Upper lobe of left lung (tissue), 6 donors: ENCODE measurements at regions not wholly inside any gene's neighbourhood (a gene's known extent, or its start where the extent isn't known, plus 50 kb on each side); places are given as distances from the start of the nearest gene placed in this dataset.

Experiments used
- ATAC-seq, 2 donors: fragments of 200-7000 bp; cut with Tn5 transposase; one replicate each; pipeline ENCODE4 v1.9.1; 2022; ENCODE audit warnings: mild to moderate bottlenecking in 2 of 2, moderate library complexity in 2 of 2; ENCODE audit not compliant: low FRiP score in 2 of 2
- DNase-seq, 2 donors: peaks; one replicate each; pipeline ENCODE4 v3.0.0-alpha.2; 2019 to 2020
- H3K27ac ChIP-seq, 4 donors: fragments of 200-600 bp; sonication (generic); one replicate each; pipeline ENCODE4 v1.5.1; 2016 to 2019
- H3K27me3 ChIP-seq, 4 donors: fragments of 200-600 bp; sonication (generic); one replicate each; pipeline ENCODE4 v1.5.1; 2017 to 2019
- H3K36me3 ChIP-seq, 4 donors: fragments of 200-600 bp; sonication (generic); one replicate each; pipeline ENCODE4 v1.5.1; 2016 to 2019
- H3K4me1 ChIP-seq, 4 donors: fragments of 200-600 bp; sonication (generic); one replicate each; pipeline ENCODE4 v1.5.1; 2018 to 2019
- H3K4me3 ChIP-seq, 4 donors: fragments of 200-600 bp; sonication (generic); one replicate each; pipeline ENCODE4 v1.5.1; 2017 to 2019; ENCODE audit warnings: mild to moderate bottlenecking in 2 of 4, moderate library complexity in 1 of 4
- H3K9me3 ChIP-seq, 4 donors: fragments of 200-600 bp; sonication (generic); one replicate each; pipeline ENCODE4 v1.5.1; 2018 to 2019
- EP300 ChIP-seq, 4 donors: sonication (generic); formaldehyde crosslinking; IDR thresholded peaks; one replicate each; pipeline ENCODE4 v1.5.1; 2017; ENCODE audit warnings: antibody characterized with exemption in 4 of 4, control low read depth in 2 of 4
- POLR2A ChIP-seq, 4 donors: fragments of 450-650 bp; IDR thresholded peaks; one replicate each; pipeline ENCODE4 v1.5.1; 2016 to 2017; ENCODE audit warnings: antibody characterized with exemption in 4 of 4, mild to moderate bottlenecking in 2 of 4
- POLR2AphosphoS5 ChIP-seq, 2 donors: sonication (generic); formaldehyde crosslinking; IDR thresholded peaks; one replicate each; pipeline ENCODE4 v1.5.1; 2017; ENCODE audit warnings: antibody characterized with exemption in 2 of 2
- WGBS, 2 donors: methylation state at CpG; one replicate each; pipeline ENCODE4 v1.1.5; 2017 to 2018; 5-methylcytosine and 5-hydroxymethylcytosine counted together
- TF ChIP-seq, protein P1 (sequence below), 6 experiments: fragments of 450-650 bp in 4 of 6; fragments of 200-600 bp in 2 of 6; sonication (generic) in 2 of 6; IDR thresholded peaks; one replicate each; pipeline ENCODE4 v1.5.1; 2016 to 2019; ENCODE audit warnings: antibody characterized with exemption in 6 of 6
- donor health status: DM: no; HTN: no; CAD: no; lungs with moderate emphysema.
- donor health status: DM: no; HTN: yes; CAD: no; lungs with severe emphysema.

DNA sequence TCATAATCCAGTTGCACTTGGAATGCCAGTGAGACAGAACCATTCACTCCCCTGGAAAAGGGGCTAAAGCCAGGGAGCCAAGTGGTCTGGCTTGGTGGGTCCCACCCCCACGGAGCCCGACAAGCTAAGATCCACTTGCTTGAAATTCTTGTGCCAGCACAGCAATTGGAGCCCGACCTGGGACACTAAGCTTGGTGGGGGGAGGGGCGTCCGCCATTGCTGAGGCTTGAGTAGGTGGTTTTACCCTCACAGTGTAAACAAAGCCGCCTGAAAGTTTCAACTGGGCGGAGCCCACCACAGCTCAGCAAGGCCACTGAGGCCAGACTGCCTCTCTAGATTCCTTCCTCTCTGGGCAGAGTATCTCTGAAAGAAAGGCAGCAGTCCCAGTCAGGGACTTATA, 200.7 kb upstream of the NPSR1 start:
- H3K36me3 ChIP-seq: no peaks in the 10 kb centered on the region
- H3K27me3 ChIP-seq: no peaks in the 10 kb centered on the region
- no peak for DNase-seq
- H3K9me3 ChIP-seq: no peaks in the 10 kb centered on the region
- TF ChIP-seq POLR2AphosphoS5 (IDR thresholded peaks at IDR 0.05) (no peak), EP300 (IDR thresholded peaks at IDR 0.05) (no peak), POLR2A (IDR thresholded peaks at IDR 0.05) (no peak)
- TF ChIP-seq, protein P1, sequence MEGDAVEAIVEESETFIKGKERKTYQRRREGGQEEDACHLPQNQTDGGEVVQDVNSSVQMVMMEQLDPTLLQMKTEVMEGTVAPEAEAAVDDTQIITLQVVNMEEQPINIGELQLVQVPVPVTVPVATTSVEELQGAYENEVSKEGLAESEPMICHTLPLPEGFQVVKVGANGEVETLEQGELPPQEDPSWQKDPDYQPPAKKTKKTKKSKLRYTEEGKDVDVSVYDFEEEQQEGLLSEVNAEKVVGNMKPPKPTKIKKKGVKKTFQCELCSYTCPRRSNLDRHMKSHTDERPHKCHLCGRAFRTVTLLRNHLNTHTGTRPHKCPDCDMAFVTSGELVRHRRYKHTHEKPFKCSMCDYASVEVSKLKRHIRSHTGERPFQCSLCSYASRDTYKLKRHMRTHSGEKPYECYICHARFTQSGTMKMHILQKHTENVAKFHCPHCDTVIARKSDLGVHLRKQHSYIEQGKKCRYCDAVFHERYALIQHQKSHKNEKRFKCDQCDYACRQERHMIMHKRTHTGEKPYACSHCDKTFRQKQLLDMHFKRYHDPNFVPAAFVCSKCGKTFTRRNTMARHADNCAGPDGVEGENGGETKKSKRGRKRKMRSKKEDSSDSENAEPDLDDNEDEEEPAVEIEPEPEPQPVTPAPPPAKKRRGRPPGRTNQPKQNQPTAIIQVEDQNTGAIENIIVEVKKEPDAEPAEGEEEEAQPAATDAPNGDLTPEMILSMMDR (IDR thresholded peaks at IDR 0.05): no peak
- 90% methylated on average over 7 of the region's 7 CpGs; no CpG with 5 or more reads in 1 of the 2 donors for WGBS, 2 donors
- no peak for ATAC-seq
- no peak overlapping the region for H3K27ac ChIP-seq
- no peak overlapping the region for H3K4me3 ChIP-seq
- no peaks in the 10 kb centered on the region for H3K4me1 ChIP-seq

DNA sequence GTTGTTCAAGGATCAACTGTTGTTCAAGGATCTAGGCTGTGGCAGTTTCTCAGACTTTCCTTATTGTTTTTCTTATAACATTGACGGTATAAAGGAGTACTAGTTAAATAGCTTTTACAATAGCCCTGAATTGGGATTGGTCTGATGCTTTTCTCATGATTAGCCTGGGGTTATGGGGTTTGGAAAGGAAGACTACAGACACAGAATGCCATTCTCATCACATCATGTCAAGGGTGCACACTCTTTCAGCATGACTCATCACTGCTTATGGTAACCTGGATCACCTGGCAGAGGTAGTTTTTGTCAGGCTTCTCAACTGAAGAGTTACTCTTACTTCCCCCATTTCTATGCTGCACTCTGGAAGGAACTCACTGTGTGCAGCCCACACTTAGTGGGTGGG, 194.2 kb upstream of the NPSR1 start:
- DNase-seq: no peak
- TF ChIP-seq EP300 (IDR thresholded peaks at IDR 0.05) (no peak), POLR2A (IDR thresholded peaks at IDR 0.05) (no peak), POLR2AphosphoS5 (IDR thresholded peaks at IDR 0.05) (no peak)
- TF ChIP-seq, protein P1 (IDR thresholded peaks at IDR 0.05): no peak
- ATAC-seq: no peak
- 80 to 92% methylated on average over 1 of the region's 1 CpG for WGBS, 2 donors
- Histone ChIP-seq H3K4me3 (no peak overlapping the region), H3K4me1 (no peaks in the 10 kb centered on the region), H3K27ac (no peak overlapping the region), H3K27me3 (no peaks in the 10 kb centered on the region), H3K9me3 (no peaks in the 10 kb centered on the region), H3K36me3 (no peaks in the 10 kb centered on the region)

DNA sequence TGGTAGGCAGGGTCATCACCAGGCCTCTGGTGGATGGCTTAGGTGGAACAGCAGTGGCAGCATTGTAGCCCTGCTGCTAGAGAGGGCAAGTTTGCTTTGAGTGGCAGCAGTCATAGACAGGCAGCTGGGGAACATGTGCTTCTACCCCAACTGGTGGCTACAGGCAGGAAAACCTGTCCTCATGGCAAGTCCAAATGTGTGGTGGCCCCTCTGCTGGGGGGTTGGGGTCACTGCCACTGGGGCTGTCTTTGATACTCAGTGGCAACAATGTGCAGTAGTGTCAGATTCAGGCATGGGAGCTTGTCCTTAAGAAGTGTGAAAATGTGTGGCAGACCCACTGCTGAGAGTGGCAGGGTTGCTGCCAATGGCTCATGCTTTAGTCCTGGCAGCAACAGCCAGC, 186.2 kb upstream of the NPSR1 start:
- peaks cover 0 to 13% (median 7%) of the 10 kb centered on the region in 4 donors for H3K9me3 ChIP-seq
- no peaks in the 10 kb centered on the region for H3K27me3 ChIP-seq
- no peak for DNase-seq
- no peak overlapping the region for H3K27ac ChIP-seq
- peak in 1 of 2 donors; percentile 46 for ATAC-seq
- no peak overlapping the region for H3K4me3 ChIP-seq
- H3K36me3 ChIP-seq: no peaks in the 10 kb centered on the region
- H3K4me1 ChIP-seq: no peaks in the 10 kb centered on the region
- no peak for TF ChIP-seq POLR2AphosphoS5 (IDR thresholded peaks at IDR 0.05)
- TF ChIP-seq EP300 (IDR thresholded peaks at IDR 0.05): no peak
- TF ChIP-seq POLR2A (IDR thresholded peaks at IDR 0.05): no peak
- TF ChIP-seq, protein P1 (IDR thresholded peaks at IDR 0.05): no peak

DNA sequence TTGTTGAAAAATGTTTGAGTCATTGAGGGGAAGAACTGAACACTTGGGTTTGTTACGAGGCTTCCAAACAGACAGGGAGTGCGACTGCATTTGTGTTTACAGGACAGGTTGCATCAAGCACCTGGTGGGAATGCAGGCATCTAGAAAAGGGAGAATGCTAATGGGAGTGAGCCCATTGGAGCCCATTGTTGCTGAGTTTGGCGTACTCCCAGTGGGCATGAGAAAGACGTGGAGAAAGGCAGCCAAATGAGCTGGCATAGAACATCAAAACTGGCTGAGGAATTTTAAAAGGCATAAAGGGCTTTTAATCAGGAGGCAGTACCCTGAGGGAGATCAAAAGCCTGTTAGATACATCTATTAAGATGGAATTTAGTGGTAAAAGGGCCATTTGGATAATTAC, 171.6 kb upstream of the NPSR1 start:
- DNase-seq: no peak
- no peak overlapping the region for H3K27ac ChIP-seq
- TF ChIP-seq POLR2AphosphoS5 (IDR thresholded peaks at IDR 0.05) (no peak), POLR2A (IDR thresholded peaks at IDR 0.05) (no peak)
- TF ChIP-seq, protein P1 (IDR thresholded peaks at IDR 0.05): no peak

DNA sequence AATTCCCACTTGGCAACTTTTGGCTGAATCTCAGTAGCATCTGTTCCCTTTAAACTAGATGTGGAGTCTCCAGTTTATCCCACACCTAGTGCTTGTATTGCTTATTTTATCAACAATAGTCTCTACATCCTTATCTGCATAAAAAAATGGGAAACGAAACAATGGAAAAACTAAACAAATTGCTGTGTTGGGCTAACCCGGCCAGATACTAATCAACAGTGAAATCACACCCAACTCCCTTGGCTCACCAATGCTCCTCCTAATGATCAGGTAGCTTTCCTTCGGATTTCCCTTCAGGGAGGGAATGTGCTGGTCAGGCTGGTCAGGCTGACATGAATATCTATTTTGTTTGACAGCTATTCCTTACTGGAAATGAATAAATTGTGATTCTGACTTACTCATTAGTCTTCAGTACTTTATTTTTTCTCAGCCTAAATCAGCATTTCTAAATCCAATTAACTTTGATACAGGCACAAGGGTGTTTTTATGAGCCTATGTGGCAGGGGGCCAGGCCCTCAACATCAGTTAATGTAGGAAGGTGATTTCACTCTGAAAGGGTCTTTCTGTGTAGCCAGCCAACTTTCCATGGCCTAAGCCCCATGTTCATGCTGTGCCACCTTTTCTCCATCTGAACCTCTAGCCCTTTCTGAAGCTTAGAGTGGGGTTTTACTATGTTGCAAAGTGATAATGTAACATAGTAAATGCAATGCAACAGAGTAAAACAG, 170.5 kb upstream of the NPSR1 start:
- DNase-seq: no peak
- WGBS, 2 donors: 71 to 79% methylated on average over 3 of the region's 3 CpGs

More for the DNA sequence above, 171.6 kb upstream of the NPSR1 start:
- H3K27me3 ChIP-seq: no peaks in the 10 kb centered on the region
- H3K4me3 ChIP-seq: no peak overlapping the region
- H3K9me3 ChIP-seq: no peaks in the 10 kb centered on the region
- no peaks in the 10 kb centered on the region for H3K36me3 ChIP-seq
- WGBS, 2 donors: 79% methylated on average over 4 of the region's 4 CpGs
- H3K4me1 ChIP-seq: no peaks in the 10 kb centered on the region
- no peak for ATAC-seq

More for the DNA sequence above, 170.5 kb upstream of the NPSR1 start:
- no peaks in the 10 kb centered on the region for H3K4me1 ChIP-seq
- H3K36me3 ChIP-seq: no peaks in the 10 kb centered on the region
- H3K4me3 ChIP-seq: no peak overlapping the region
- H3K27ac ChIP-seq: no peak overlapping the region
- TF ChIP-seq, protein P1 (IDR thresholded peaks at IDR 0.05): no peak
- TF ChIP-seq EP300 (IDR thresholded peaks at IDR 0.05): no peak
- no peak for TF ChIP-seq POLR2AphosphoS5 (IDR thresholded peaks at IDR 0.05)
- TF ChIP-seq POLR2A (IDR thresholded peaks at IDR 0.05): no peak
- ATAC-seq: no peak
- no peaks in the 10 kb centered on the region for H3K9me3 ChIP-seq
- no peaks in the 10 kb centered on the region for H3K27me3 ChIP-seq
